Caco-2 (cell line): ENCODE measurements at regions not wholly inside any gene's neighbourhood (a gene's known extent, or its start where the extent isn't known, plus 50 kb on each side); places are given as distances from the start of the nearest gene placed in this dataset.

Experiments
- BruUV-seq: library from RNA; stranded (reverse); fragments of 400-500 nt; replicated peaks from 2 replicates; lab custom pipeline; 2021; lab: Mats Ljungman, UMichigan
- CTCF ChIA-PET: fragments of 300-600 bp; sonication (Branson Sonifier 250); formaldehyde crosslinking; loops from one replicate; lab custom pipeline; 2022; ENCODE audit warnings: antibody characterized with exemption; lab: Charles Lee
- POLR2A ChIA-PET: fragments of 300-600 bp; sonication (Branson Sonifier 250); formaldehyde crosslinking; loops from one replicate; lab custom pipeline; 2022; ENCODE audit warnings: antibody characterized with exemption; lab: Charles Lee
- DNase-seq, 2 experiments: peaks; one replicate each; pipeline versions ENCODE4 v3.0.0 to v3.0.0-alpha.2; 2020 to 2022
- H3K27me3 ChIP-seq: replicated peaks from 2 replicates; pipeline ENCODE4 v1.6.0; 2011; ENCODE audit warnings: low read length; ENCODE audit not compliant: control insufficient read depth, insufficient read depth
- H3K36me3 ChIP-seq: 2 replicates; pipeline ENCODE4 v1.5.1; 2011; ENCODE audit warnings: low read length; ENCODE audit not compliant: control insufficient read depth, insufficient read depth
- H3K4me1 ChIP-seq: fragments of 250-450 bp; sonication (Bioruptor Pico); 2 replicates; pipeline ENCODE4 v1.5.1; 2020; ENCODE audit warnings: mild to moderate bottlenecking
- H3K4me3 ChIP-seq: 2 replicates; pipeline ENCODE4 v1.5.1; 2011; ENCODE audit warnings: low read depth, mild to moderate bottlenecking, control low read depth, low read length
- H3K9me3 ChIP-seq: fragments of 250-450 bp; sonication (Bioruptor Pico); 2 replicates; pipeline ENCODE4 v1.5.1; 2020; ENCODE audit warnings: mild to moderate bottlenecking, moderate library complexity
- H3K27ac Mint-ChIP-seq: one replicate; pipeline ENCODE4 v1.8.0; 2022; ENCODE audit warnings: mixed read lengths; ENCODE audit not compliant: unreplicated experiment
- H3K27me3 Mint-ChIP-seq: one replicate; pipeline ENCODE4 v1.8.0; 2022; ENCODE audit warnings: mixed read lengths; ENCODE audit not compliant: insufficient read depth, unreplicated experiment
- H3K36me3 Mint-ChIP-seq: one replicate; pipeline ENCODE4 v1.8.0; 2022; ENCODE audit warnings: mild to moderate bottlenecking, mixed read lengths; ENCODE audit not compliant: insufficient read depth, unreplicated experiment
- H3K4me1 Mint-ChIP-seq: one replicate; pipeline ENCODE4 v1.8.0; 2022; ENCODE audit warnings: low read depth, mixed read lengths; ENCODE audit not compliant: unreplicated experiment
- H3K4me3 Mint-ChIP-seq: one replicate; pipeline ENCODE4 v1.8.0; 2022; ENCODE audit warnings: mild to moderate bottlenecking, moderate library complexity, mixed read lengths; ENCODE audit not compliant: unreplicated experiment
- H3K9me3 Mint-ChIP-seq: one replicate; pipeline ENCODE4 v1.8.0; 2022; ENCODE audit warnings: mixed read lengths; ENCODE audit not compliant: unreplicated experiment
- CTCF ChIP-seq, 2 experiments: fragments of 200-600 bp in 1 of 2; IDR thresholded peaks; 1 replicate in 1 of 2; 2 replicates in 1 of 2; pipeline versions ENCODE4 v1.5.1 to v1.8.0; 2011 to 2022; ENCODE audit warnings: antibody characterized with exemption in 1 of 2, control low read depth in 1 of 2, inconsistent platforms in 1 of 2, low read depth in 1 of 2, low read length in 1 of 2, mild to moderate bottlenecking in 1 of 2, moderate library complexity in 1 of 2; ENCODE audit not compliant: insufficient read depth in 1 of 2, severe bottlenecking in 1 of 2, unreplicated experiment in 1 of 2
- intact Hi-C: fragments of 100-400 bp; cut with micrococcal nuclease; formaldehyde crosslinking; loops from one replicate; pipeline ENCODE4 v1.10.0; 2022; ENCODE audit not compliant: unreplicated experiment

GRCh38 chr1:170301596-170301995 lies 155.8 kb downstream of the NTMT2 start:
- Mint-ChIP-seq H3K27me3 (peaks cover 2% of the 10 kb centered on the region), H3K27ac (no peak overlapping the region), H3K36me3 (no peaks in the 10 kb centered on the region), H3K9me3 (no peaks in the 10 kb centered on the region), H3K4me3 (no peak overlapping the region), H3K4me1 (no peaks in the 10 kb centered on the region)
- DNase-seq, result no peak
- intact Hi-C loops, result no loop called here
- no peaks in the 10 kb centered on the region for H3K27me3 ChIP-seq
- CTCF ChIA-PET, result no interaction called here
- no TSS peak for BruUV-seq
- no peak overlapping the region for H3K4me3 ChIP-seq
- POLR2A ChIA-PET, result no interaction called here
- H3K4me1 ChIP-seq, result no peaks in the 10 kb centered on the region
- H3K9me3 ChIP-seq, result no peaks in the 10 kb centered on the region
- no peak for TF ChIP-seq CTCF (IDR thresholded peaks at IDR 0.05; ENCODE audit: insufficient read depth in 1 of 2, low read depth in 1 of 2, low read length in 1 of 2, severe bottlenecking in 1 of 2, unreplicated experiment in 1 of 2)
- H3K36me3 ChIP-seq, result no peaks in the 10 kb centered on the region

GRCh38 chr1:170303034-170303433 lies 157.3 kb downstream of the NTMT2 start:
- POLR2A ChIA-PET, result interaction anchor here (0.5 kb wide), 1 partner anchor 228 kb away, joined by 6 read pairs; no protein-coding TSS in a partner anchor
- BruUV-seq, result no TSS peak
- H3K4me1 Mint-ChIP-seq, result no peaks in the 10 kb centered on the region
- CTCF ChIA-PET, result no interaction called here
- DNase-seq, result no peak
- Histone ChIP-seq H3K9me3 (no peaks in the 10 kb centered on the region), H3K4me3 (no peak overlapping the region), H3K36me3 (no peaks in the 10 kb centered on the region), H3K27me3 (no peaks in the 10 kb centered on the region), H3K4me1 (no peaks in the 10 kb centered on the region)
- no peak overlapping the region for H3K4me3 Mint-ChIP-seq
- no peaks in the 10 kb centered on the region for H3K9me3 Mint-ChIP-seq
- TF ChIP-seq CTCF (IDR thresholded peaks at IDR 0.05; ENCODE audit: insufficient read depth in 1 of 2, low read depth in 1 of 2, low read length in 1 of 2, severe bottlenecking in 1 of 2, unreplicated experiment in 1 of 2), result no peak
- no peaks in the 10 kb centered on the region for H3K27me3 Mint-ChIP-seq
- no peak overlapping the region for H3K27ac Mint-ChIP-seq
- intact Hi-C loops, result no loop called here
- no peaks in the 10 kb centered on the region for H3K36me3 Mint-ChIP-seq

GRCh38 chr1:170305777-170306512 lies 160.2 kb downstream of the NTMT2 start:
- no peak overlapping the region for H3K27ac Mint-ChIP-seq
- intact Hi-C loops, result no loop called here
- no TSS peak for BruUV-seq
- Histone ChIP-seq H3K4me3 (no peak overlapping the region), H3K36me3 (no peaks in the 10 kb centered on the region), H3K4me1 (no peaks in the 10 kb centered on the region), H3K27me3 (no peaks in the 10 kb centered on the region; the same call in 1 of the 2 replicates), H3K9me3 (no peaks in the 10 kb centered on the region)
- H3K9me3 Mint-ChIP-seq, result no peaks in the 10 kb centered on the region
- no peak overlapping the region for H3K4me3 Mint-ChIP-seq
- no peak for DNase-seq
- peaks cover 6% of the 10 kb centered on the region for H3K27me3 Mint-ChIP-seq
- no peak for TF ChIP-seq CTCF (IDR thresholded peaks at IDR 0.05; ENCODE audit: insufficient read depth in 1 of 2, low read depth in 1 of 2, low read length in 1 of 2, severe bottlenecking in 1 of 2, unreplicated experiment in 1 of 2)
- no peaks in the 10 kb centered on the region for H3K4me1 Mint-ChIP-seq
- CTCF ChIA-PET, result no interaction called here
- H3K36me3 Mint-ChIP-seq, result no peaks in the 10 kb centered on the region
- POLR2A ChIA-PET, result no interaction called here
